ENCODE measurements at regions not wholly inside any gene's neighbourhood (a gene's known extent, or its start where the extent isn't known, plus 50 kb on each side); places are given as distances from the start of the nearest gene placed in this dataset.
A peak's percentile ranks its signal among the peaks of the same experiment; 100 is the strongest.
"Not testable (repeated sequence)": the region's sequence is repeated elsewhere in the genome, so short reads cannot be mapped to it uniquely, and the experiment has no call there.

DNA sequence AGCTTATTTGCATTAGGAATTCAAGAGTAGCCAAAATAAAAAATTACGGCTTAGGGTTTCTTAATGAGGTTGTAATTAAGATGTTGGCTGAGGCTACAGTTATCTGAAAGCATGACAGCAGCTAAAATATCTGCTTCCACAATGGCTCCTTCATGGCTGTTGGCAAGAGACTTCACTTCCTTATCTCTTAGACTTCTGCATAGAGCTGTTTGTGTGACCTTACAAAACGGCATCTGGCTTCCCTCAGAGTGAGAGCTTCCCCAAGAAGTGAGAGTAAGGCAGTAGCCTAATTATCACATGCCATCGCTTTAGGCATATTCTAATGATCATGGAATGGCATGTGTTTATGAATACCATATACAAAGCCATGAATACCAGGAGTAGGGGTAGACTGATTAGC lies 57.6 kb downstream of the CCDC59 start:
- H3K27ac Mint-ChIP-seq, result no peak overlapping the region
- H3K9me3 Mint-ChIP-seq, result no peaks in the 10 kb centered on the region
- ATAC-seq, result no peak
- no peak for DNase-seq (ENCODE audit: low spot score in 2 of 2)
- no peaks in the 10 kb centered on the region for H3K36me3 Mint-ChIP-seq

DNA sequence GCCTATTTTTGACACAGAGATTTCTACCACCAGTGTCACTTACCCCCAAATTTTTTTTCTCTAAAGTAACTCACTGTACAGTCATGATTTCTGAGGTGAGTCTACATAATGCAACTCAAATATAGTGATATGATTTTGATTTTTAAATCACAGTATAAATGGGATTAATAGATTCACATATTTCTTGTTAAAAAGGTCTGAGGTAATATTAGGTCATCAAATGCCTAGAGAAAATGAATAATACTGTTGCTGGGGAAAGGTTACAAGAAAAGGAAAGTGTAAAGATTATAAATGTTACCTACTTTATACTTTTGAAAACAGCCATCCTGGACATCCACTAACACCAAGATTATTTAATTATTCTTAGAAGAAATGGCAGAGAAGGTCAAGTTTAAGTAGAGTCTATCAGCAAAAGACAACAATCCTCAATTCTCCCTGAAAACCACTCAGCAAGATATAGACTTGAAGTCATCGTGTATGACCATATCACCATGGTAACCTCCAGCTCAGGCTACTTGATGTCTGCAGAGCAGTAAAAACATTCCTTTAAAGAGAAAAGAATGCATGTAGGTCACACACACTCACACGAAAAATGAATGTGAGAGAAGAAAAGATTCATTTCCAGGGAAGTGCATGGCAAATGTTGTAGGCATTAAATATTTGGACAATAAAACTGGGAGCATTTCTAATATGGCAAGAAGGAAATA lies 58.7 kb downstream of the CCDC59 start:
- no peaks in the 10 kb centered on the region for H3K9me3 Mint-ChIP-seq
- no peak for DNase-seq (ENCODE audit: low spot score in 2 of 2)

DNA sequence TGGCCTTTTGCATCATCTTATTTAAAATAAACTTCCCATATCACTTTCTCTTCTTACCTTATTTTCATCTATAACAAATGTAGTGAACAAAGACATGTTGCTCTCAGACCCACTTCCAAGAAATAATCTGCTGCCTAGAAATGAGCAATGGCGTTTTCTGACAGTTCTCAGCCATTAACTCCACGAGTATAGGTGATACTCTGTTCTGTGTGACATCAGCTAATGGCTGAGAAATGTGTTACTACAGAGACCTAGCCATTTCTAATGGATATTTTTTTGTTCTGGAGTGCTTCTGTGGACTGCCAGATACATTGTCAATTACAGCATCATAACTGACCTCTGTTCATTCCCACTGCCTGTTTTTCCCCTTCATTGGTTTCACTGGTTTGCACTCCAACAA lies 67.8 kb downstream of the CCDC59 start:
- no peak for ATAC-seq
- Mint-ChIP-seq H3K36me3 (no peaks in the 10 kb centered on the region), H3K27ac (no peak overlapping the region), H3K9me3 (no peaks in the 10 kb centered on the region)
- no peak for DNase-seq (ENCODE audit: low spot score in 2 of 2)

More for the DNA sequence above, 58.7 kb downstream of the CCDC59 start:
- Mint-ChIP-seq H3K27ac (no peak overlapping the region), H3K36me3 (no peaks in the 10 kb centered on the region)
- no peak for ATAC-seq

DNA sequence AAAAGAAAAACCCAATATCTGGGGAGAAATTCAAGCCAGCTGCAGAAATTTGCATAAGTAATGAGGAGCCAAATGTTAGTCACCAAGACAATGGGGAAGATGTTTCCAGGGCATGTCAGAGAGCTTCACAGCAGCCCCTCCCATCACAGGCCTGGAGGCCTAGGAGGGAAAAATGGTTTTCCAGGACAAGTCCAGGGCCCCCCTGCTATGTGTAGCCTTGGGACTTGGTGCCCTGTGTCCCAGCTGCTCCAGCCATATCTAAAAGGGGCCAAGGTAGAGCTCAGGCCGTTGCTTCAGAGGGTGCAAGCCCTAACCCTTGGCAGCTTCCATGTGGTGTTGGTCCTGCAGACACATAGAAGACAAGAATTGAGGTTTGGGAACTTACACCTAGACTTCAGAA lies 76.9 kb downstream of the CCDC59 start:
- peaks cover 5 to 17% of the 10 kb centered on the region in 2 donors for H3K9me3 Mint-ChIP-seq
- not testable (repeated sequence) for ATAC-seq; H3K27ac Mint-ChIP-seq; H3K36me3 Mint-ChIP-seq; DNase-seq (ENCODE audit: low spot score in 2 of 2)

DNA sequence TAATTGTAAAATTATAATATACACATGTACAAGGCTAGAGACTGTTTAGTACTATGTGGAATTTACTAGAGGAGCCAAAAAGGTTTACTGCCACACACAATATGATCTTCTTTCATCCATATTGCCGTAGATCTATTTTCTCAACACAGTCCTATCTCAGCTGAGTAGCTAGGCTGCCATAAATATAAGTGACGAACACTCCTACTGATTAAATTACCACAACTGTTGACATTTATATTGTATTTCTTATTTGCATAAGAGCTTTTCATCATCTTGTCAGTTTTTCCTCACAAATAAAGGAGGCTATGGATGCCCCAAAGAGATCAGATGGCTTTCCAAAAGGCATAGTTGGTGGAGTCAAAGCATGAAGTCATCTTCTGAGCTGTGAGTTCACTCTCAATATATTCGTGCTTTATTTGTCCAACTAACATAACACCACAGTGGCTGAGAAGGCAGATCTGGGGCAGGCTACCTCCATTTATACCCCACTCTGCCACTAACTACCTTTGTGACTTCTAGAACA lies 78.6 kb downstream of the CCDC59 start:
- no peaks in the 10 kb centered on the region for H3K36me3 Mint-ChIP-seq
- H3K27ac Mint-ChIP-seq, result no peak overlapping the region
- no peak for ATAC-seq
- DNase-seq (ENCODE audit: low spot score in 2 of 2), result no peak
- peaks cover 5 to 20% of the 10 kb centered on the region in 2 donors for H3K9me3 Mint-ChIP-seq

DNA sequence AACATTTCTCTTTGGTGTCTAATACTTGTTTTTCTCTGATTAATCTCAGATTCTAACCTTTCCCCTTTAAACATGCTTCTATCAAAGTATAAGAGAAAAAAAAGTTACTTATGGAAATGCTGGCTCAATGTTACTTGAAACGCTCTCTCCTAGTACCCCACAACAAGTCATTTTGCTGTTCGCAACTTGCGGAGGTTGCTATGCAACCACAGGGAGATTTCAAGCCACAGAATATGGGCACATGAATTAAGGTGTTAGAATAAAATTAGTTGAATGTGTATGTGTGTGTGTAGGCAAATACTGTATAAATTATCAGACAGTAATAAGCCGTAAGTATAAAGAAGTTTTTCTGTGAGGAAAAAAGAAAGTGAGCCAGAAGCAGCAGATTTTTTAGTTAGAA lies 80.6 kb downstream of the CCDC59 start:
- DNase-seq (ENCODE audit: low spot score in 2 of 2), result no peak
- Mint-ChIP-seq H3K27ac (no peak overlapping the region), H3K36me3 (no peaks in the 10 kb centered on the region), H3K9me3 (peaks cover 5 to 19% of the 10 kb centered on the region in 2 donors)
- no peak for ATAC-seq

DNA sequence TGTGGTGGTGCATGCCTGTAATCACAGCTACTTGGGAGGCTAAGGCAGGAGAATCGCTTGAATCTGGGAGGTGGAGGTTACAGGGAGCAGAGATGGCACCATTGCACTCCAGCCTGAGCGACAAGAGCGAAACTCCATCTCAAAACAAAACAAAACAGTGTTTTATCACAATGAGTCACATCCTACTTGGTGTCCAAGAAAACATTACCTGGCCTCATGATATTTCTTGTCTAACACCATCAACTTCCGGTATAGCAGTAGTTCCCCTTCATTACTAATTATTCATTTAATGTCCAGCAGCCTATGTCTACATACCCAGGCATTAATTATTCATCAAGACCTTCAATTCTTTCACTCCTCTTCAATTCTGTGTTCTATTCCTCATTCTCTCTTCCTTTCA lies 115.5 kb downstream of the CCDC59 start:
- no peaks in the 10 kb centered on the region for H3K36me3 Mint-ChIP-seq

DNA sequence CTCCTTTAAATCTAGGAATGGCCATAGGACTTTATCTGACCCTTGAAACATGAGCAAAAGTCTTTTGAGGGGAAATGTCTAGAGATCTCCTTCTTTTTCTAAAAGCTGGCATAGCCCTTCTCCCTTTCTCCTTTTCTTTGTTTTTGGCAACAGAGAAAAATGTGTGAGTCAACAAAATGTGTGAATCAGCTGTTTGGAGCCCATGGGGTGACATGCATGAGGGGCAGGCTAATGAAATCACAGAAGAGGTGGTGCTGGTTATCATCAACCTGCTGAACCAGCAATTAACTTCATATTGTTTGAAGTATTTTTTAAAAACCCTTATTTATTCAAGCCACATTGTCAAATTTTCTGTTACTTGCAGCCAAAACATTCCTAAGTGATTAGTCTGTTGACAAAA lies 132.3 kb downstream of the CCDC59 start:
- Mint-ChIP-seq H3K9me3 (peaks cover 0 to 4% of the 10 kb centered on the region in 2 donors), H3K27ac (no peak overlapping the region), H3K36me3 (no peaks in the 10 kb centered on the region)
- ATAC-seq (no peak), DNase-seq (ENCODE audit: low spot score in 2 of 2) (no peak)

More for the DNA sequence above, 115.5 kb downstream of the CCDC59 start:
- Mint-ChIP-seq H3K9me3 (peaks cover 10 to 16% of the 10 kb centered on the region in 2 donors), H3K27ac (no peak overlapping the region)
- ATAC-seq, result no peak
- DNase-seq (ENCODE audit: low spot score in 2 of 2), result no peak

DNA sequence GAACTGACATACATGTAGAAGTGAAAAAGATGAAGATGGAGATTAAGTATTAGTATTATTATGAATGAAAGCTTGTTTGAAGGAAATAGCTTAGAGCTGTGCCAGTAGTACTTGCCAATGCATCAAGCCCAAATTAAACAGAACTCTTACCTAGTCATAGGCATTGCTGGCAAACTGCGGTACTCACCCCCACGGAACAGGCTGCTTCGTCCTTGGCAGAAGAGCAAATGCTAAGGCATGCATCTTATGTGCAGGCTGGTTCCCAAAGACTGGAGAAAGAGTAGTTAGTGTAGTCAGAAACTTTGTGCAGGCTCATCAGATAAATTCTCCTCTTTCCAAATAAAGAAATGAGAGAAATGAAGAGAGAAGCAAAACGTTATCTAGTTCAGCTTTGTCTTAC lies 134.8 kb downstream of the CCDC59 start:
- DNase-seq (ENCODE audit: low spot score in 2 of 2), result no peak
- ATAC-seq, result no peak
- H3K27ac Mint-ChIP-seq, result no peak overlapping the region
- peaks cover 0 to 4% of the 10 kb centered on the region in 2 donors for H3K9me3 Mint-ChIP-seq
- no peaks in the 10 kb centered on the region for H3K36me3 Mint-ChIP-seq

DNA sequence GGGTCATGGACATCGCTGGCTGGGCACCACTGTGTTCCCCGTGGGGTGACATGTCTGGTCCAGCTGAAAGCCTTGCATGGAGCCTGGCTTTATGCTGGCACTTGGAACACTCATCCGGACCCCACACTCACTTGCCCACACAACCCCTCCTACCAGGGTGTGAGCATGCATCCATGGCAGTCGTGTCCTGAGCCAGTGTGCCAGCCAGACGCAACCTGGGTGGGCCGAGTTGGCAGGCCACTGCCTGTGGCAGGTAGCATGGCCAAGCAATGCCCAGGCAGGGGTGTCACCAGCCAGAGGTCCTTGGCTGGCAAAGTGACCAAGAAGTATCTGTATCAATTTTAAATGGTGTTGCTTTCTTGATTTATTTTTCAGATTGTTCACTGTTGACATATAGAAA lies 141.7 kb downstream of the CCDC59 start:
- no peak overlapping the region for H3K27ac Mint-ChIP-seq
- DNase-seq (ENCODE audit: low spot score in 2 of 2) (no peak), ATAC-seq (no peak)
- H3K9me3 Mint-ChIP-seq, result peaks cover 3 to 10% of the 10 kb centered on the region in 2 donors
- H3K36me3 Mint-ChIP-seq, result peaks cover 4% of the 10 kb centered on the region in 2 donors

DNA sequence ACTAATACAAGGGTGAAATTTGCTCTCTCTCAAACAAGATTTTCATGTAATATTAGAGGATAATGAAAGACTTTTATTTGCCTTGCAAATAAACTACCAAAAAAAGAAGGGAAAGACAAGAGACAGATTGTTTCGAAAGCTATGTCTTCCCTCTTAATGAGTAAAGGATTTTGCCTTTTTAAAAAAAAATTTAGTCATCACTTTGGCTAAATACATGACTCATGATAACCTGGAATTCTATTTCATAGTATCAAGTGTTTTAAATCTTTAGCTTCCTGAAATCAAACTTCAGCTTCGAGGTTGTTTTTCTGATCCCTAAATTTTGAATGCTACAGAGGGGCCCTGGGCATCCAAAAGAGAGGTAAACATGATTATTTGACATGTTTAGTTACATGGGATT lies 144.4 kb downstream of the CCDC59 start:
- Mint-ChIP-seq H3K27ac (no peak overlapping the region), H3K9me3 (peaks cover 14 to 17% of the 10 kb centered on the region in 2 donors), H3K36me3 (peaks cover 11 to 17% of the 10 kb centered on the region in 2 donors)
- DNase-seq (ENCODE audit: low spot score in 2 of 2) (no peak), ATAC-seq (no peak)

- no peak overlapping the region for H3K27ac Mint-ChIP-seq
- peaks cover 11 to 17% of the 10 kb centered on the region in 2 donors for H3K36me3 Mint-ChIP-seq
- DNase-seq (ENCODE audit: low spot score in 2 of 2), result no peak
- no peak for ATAC-seq
- H3K9me3 Mint-ChIP-seq, result peaks cover 14 to 15% of the 10 kb centered on the region in 2 donors
Observed at GRCh38 chr12:82210882-82211281, 147.3 kb downstream of the CCDC59 start.

GRCh38 chr12:82209533-82209932 lies 148.7 kb downstream of the CCDC59 start:
- no peak for DNase-seq (ENCODE audit: low spot score in 2 of 2)
- peaks cover 14 to 17% of the 10 kb centered on the region in 2 donors for H3K9me3 Mint-ChIP-seq
- peak overlapping the region in 1 of 2 donors; percentile 29 for H3K27ac Mint-ChIP-seq
- ATAC-seq, result no peak
- H3K36me3 Mint-ChIP-seq, result peaks cover 11 to 17% of the 10 kb centered on the region in 2 donors

DNA sequence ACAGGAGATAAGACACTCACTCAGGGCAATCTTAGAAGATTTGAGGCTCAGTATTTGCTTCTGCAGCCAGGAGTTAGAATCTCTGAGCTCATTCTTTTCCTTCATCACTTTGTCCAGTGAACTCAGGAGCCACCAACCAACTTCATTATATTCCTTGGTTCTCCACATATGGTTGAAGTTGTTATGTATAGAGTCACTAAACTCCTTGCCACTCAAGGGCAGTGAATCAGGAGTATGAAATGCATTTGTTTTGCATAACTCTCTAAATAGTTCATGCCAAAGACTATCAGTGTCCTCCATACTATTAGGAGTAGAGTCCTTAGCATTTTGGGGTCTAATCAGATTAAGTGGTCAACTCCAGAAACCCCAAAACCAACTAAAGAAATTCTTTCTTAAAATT lies 150.6 kb downstream of the CCDC59 start:
- peaks cover 11 to 17% of the 10 kb centered on the region in 2 donors for H3K36me3 Mint-ChIP-seq
- DNase-seq (ENCODE audit: low spot score in 2 of 2) (no peak), ATAC-seq (no peak)
- H3K9me3 Mint-ChIP-seq, result peaks cover 14 to 17% of the 10 kb centered on the region in 2 donors
- no peak overlapping the region for H3K27ac Mint-ChIP-seq

DNA sequence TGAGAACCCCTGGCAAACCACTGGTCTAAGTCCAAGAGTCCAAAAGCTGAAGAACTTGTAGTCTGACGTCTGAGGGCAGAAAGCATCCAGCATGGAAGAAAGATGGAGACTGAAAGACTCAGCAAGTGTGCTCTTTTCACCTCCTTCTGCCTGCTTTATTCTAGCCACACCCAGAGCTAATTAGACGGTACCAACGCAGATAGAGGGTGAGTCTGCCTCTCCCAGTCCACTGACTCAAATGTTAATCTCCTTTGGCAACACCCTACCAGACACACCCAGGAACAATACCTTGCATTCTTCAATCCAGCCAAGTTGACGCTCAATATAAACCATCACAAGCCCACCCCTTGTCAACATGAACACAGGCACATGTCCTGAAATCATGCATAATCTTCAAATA lies 155.1 kb downstream of the CCDC59 start:
- Mint-ChIP-seq H3K27ac (no peak overlapping the region), H3K9me3 (peaks cover 5 to 7% of the 10 kb centered on the region in 2 donors), H3K36me3 (no peaks in the 10 kb centered on the region)
- ATAC-seq, result no peak
- no peak for DNase-seq (ENCODE audit: low spot score in 2 of 2)

DNA sequence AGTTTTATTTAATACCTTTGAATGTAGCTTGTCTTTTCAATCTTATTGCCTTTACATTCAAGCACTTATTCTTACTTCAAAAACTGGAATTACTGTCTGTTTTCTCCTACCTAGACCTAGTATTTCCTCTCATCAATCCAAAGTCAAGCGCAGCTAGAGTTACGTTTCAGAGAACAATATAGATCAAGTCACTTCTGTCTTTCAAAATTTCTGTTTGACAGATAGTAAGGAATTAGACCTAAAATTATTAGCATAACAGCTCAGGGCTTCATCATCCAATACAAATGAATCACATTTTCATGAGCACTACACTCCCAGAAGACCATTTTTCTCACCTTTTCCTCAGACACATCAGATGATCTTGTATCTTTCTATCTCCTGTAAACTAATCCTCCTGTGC lies 170.6 kb downstream of the CCDC59 start:
- H3K27ac Mint-ChIP-seq, result no peak overlapping the region
- peaks cover 7 to 8% of the 10 kb centered on the region in 2 donors for H3K9me3 Mint-ChIP-seq
- DNase-seq (ENCODE audit: low spot score in 2 of 2) (no peak), ATAC-seq (no peak)
- peaks cover 0 to 6% of the 10 kb centered on the region in 2 donors for H3K36me3 Mint-ChIP-seq

GRCh38 chr12:82187011-82187410 lies 171.2 kb downstream of the CCDC59 start:
- DNase-seq (ENCODE audit: low spot score in 2 of 2) (no peak), ATAC-seq (no peak)
- H3K9me3 Mint-ChIP-seq, result peaks cover 7 to 8% of the 10 kb centered on the region in 2 donors
- H3K36me3 Mint-ChIP-seq, result peaks cover 0 to 6% of the 10 kb centered on the region in 2 donors
- H3K27ac Mint-ChIP-seq, result no peak overlapping the region

- Mint-ChIP-seq H3K36me3 (peaks cover 0 to 6% of the 10 kb centered on the region in 2 donors), H3K27ac (no peak overlapping the region), H3K9me3 (peaks cover 7 to 8% of the 10 kb centered on the region in 2 donors)
- DNase-seq (ENCODE audit: low spot score in 2 of 2), result no peak
- ATAC-seq, result no peak
Observed at GRCh38 chr12:82186282-82186681, 171.9 kb downstream of the CCDC59 start.

Data from activated naive CD4-positive, alpha-beta T cell treated with anti-CD3 and anti-CD28 coated beads, Interleukin-2, amount 50 U/mL, for 72 hours (primary cell).